ENCODE measurements at regions not wholly inside any gene's neighbourhood (a gene's known extent, or its start where the extent isn't known, plus 50 kb on each side); places are given as distances from the start of the nearest gene placed in this dataset.

GRCh38 chr14:26200687-26201086, 397.1 kb downstream of the NOVA1 start:
- TF ChIP-seq CTCF (IDR thresholded peaks at IDR 0.05; ENCODE audit: insufficient read depth, low read length) = no peak
- TF ChIP-seq POLR2AphosphoS5 (IDR thresholded peaks at IDR 0.05; ENCODE audit: low read depth) = no peak
